ENCODE measurements at regions not wholly inside any gene's neighbourhood (a gene's known extent, or its start where the extent isn't known, plus 50 kb on each side); places are given as distances from the start of the nearest gene placed in this dataset.

DNA sequence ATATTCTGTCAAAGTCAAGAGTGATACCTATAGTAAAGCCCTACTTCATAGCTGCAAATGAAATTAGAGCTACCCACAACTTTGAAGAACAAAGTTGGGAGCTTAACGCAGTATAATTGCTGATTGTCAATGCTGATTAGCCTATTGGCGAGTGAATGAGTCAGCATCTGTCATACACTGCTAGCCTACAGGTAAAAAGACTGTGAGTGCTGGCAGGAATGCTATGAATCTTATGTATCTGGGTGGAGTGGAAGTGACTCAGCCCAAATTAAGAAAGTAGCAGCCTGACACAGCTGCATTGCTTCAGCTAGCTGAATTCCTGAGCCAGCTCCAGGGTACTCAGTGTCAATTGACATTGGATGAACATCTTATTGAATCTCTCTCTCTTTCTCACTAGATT lies 179.4 kb upstream of the DCC start:
- TF ChIP-seq, protein P1, sequence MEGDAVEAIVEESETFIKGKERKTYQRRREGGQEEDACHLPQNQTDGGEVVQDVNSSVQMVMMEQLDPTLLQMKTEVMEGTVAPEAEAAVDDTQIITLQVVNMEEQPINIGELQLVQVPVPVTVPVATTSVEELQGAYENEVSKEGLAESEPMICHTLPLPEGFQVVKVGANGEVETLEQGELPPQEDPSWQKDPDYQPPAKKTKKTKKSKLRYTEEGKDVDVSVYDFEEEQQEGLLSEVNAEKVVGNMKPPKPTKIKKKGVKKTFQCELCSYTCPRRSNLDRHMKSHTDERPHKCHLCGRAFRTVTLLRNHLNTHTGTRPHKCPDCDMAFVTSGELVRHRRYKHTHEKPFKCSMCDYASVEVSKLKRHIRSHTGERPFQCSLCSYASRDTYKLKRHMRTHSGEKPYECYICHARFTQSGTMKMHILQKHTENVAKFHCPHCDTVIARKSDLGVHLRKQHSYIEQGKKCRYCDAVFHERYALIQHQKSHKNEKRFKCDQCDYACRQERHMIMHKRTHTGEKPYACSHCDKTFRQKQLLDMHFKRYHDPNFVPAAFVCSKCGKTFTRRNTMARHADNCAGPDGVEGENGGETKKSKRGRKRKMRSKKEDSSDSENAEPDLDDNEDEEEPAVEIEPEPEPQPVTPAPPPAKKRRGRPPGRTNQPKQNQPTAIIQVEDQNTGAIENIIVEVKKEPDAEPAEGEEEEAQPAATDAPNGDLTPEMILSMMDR (conservative IDR thresholded peaks at IDR 0.05 in 1 of 2, IDR thresholded peaks at IDR 0.05 in 1 of 2; ENCODE audit: low read depth in 1 of 2, low read length in 2 of 2) = no peak
- TF ChIP-seq EZH2 (IDR thresholded peaks at IDR 0.05; ENCODE audit: low read length, missing control alignments) = no peak

Data from fibroblast of lung (primary cell).